ENCODE measurements at regions not wholly inside any gene's neighbourhood (a gene's known extent, or its start where the extent isn't known, plus 50 kb on each side); places are given as distances from the start of the nearest gene placed in this dataset.

DNA sequence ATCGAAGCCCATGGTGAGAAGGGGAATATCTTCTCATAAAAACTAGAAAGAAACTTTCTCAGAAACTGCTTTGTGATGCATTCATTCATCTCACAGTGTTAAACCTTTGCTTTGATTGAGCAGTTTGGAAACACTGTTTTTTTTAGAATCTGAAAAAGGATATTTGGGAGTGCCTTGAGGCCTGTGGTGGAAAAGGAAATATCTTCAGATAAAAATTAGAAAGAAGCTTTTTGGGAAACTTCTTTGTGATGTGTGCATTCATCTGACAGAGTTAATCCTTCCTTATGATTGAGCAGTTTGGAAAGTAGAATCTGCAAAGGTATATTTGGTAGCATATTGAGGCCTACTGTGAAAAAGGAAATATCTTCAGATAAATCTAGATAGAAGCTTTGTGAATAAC, 1594.9 kb downstream of the UQCRFS1 start:
- DNase-seq: no peak

DNA sequence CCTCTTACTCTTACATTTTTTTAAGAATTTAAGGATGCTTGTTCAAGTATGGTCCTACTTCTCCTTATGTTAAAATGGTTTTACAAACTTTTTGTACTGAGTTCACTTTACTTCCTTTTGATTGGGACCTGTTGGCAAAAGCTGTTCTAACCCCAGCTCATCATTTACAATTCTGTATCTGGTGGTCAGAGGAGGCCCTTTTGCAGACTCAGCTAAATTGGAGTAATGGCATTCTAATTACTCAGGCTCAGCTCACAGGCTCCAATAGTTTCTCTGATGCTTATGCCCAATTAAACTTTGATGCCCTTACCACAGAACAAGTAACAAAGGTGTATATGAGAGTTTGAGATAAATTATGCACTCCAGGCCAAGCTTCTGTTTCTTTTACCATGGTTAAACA, 1632.0 kb downstream of the UQCRFS1 start:
- DNase-seq: no peak
